ENCODE measurements at regions not wholly inside any gene's neighbourhood (a gene's known extent, or its start where the extent isn't known, plus 50 kb on each side); places are given as distances from the start of the nearest gene placed in this dataset.

GRCh38 chr7:19853261-19853832, 79.9 kb upstream of the TMEM196 start:
- TF ChIP-seq ZFX (IDR thresholded peaks at IDR 0.05; ENCODE audit: borderline replicate concordance) = no peak
- no peak for TF ChIP-seq CTCF (IDR thresholded peaks at IDR 0.05)
- H3K27ac ChIP-seq = no peak overlapping the region

DNA sequence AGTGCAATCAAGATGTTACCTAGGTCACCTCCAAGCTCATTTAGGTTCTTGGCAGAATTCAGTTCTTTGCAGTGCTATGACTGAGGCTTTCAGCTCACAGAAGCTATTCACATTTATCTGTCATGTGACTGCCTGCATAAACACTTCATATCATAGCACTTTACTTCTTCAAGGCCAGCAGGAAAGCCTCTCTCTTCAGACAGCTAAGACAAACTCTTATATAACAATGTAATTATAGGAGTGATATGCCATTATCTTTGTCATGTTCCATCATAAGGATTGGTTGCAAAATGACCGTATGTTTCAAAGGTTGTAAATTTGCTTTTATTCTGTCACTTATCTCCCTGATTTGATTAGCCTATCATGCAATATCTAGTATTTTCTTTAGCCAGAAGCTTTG, 78.8 kb upstream of the TMEM196 start:
- no peak overlapping the region for H3K27ac ChIP-seq
- no peak for TF ChIP-seq CTCF (IDR thresholded peaks at IDR 0.05)
- TF ChIP-seq ZFX (IDR thresholded peaks at IDR 0.05; ENCODE audit: borderline replicate concordance) = no peak

- TF ChIP-seq CTCF (IDR thresholded peaks at IDR 0.05) (no peak), ZFX (IDR thresholded peaks at IDR 0.05; ENCODE audit: borderline replicate concordance) (no peak)
- no peak overlapping the region for H3K27ac ChIP-seq
Measured at GRCh38 chr7:19851504-19851903, 78.1 kb upstream of the TMEM196 start.

DNA sequence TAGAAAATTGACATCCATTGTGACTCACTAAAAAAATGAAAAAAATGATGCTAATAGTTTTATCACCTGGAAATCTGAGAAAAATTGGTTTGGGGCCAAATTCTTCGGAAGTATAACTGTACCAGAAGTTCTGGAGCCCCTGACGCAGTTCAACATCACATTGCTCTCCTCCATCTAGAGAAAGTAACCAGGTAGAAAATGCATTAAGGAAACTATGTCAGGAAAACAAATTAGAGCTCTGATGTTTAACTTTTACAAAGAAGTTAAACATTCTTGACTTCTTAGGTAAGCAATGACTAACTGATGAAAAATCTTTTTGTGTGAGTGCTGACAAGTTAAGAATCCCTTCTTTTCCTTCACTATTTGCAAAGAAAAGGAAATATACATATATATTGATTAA, 61.1 kb upstream of the TMEM196 start:
- TF ChIP-seq ZFX (IDR thresholded peaks at IDR 0.05; ENCODE audit: borderline replicate concordance) = no peak
- TF ChIP-seq CTCF (IDR thresholded peaks at IDR 0.05) = no peak
- no peak overlapping the region for H3K27ac ChIP-seq

- TF ChIP-seq CTCF (IDR thresholded peaks at IDR 0.05) (no peak), ZFX (IDR thresholded peaks at IDR 0.05; ENCODE audit: borderline replicate concordance) (no peak)
Measured at GRCh38 chr7:19830604-19831003, 57.2 kb upstream of the TMEM196 start.

More at GRCh38 chr7:19830604-19831003, 57.2 kb upstream of the TMEM196 start:
- H3K27ac ChIP-seq = no peak overlapping the region

Data from 22Rv1 (cell line).